HAP-1 (cell line): ENCODE measurements at regions not wholly inside any gene's neighbourhood (a gene's known extent, or its start where the extent isn't known, plus 50 kb on each side); places are given as distances from the start of the nearest gene placed in this dataset.

ENCODE experiments used
- DNase-seq, 2 experiments: peaks; one replicate each; pipeline ENCODE4 v3.0.0-alpha.2; 2016 to 2020; ENCODE audit warnings: low spot score in 2 of 2
- H3K27me3 ChIP-seq: fragments of 250-450 bp; sonication (Bioruptor Pico); 2 replicates; pipeline ENCODE4 v1.5.1; 2020; ENCODE audit warnings: low read depth, mild to moderate bottlenecking, moderate library complexity
- H3K36me3 ChIP-seq: fragments of 250-450 bp; sonication (Bioruptor Pico); replicated peaks from 2 replicates; pipeline ENCODE4 v1.5.1; 2020; ENCODE audit warnings: mild to moderate bottlenecking
- H3K4me1 ChIP-seq: fragments of 250-450 bp; sonication (Bioruptor Pico); 2 replicates; pipeline ENCODE4 v1.5.1; 2020; ENCODE audit warnings: mild to moderate bottlenecking
- H3K4me3 ChIP-seq: fragments of 250-450 bp; sonication (Bioruptor Pico); 2 replicates; pipeline ENCODE4 v1.5.1; 2020; ENCODE audit warnings: mild to moderate bottlenecking, moderate library complexity
- H3K9me3 ChIP-seq: fragments of 250-450 bp; sonication (Bioruptor Pico); 2 replicates; pipeline ENCODE4 v1.5.1; 2020; ENCODE audit warnings: mild to moderate bottlenecking, moderate library complexity
- in situ Hi-C: fragments of 300-500 bp; cut with MboI; formaldehyde crosslinking; loops from 3 replicates; pipeline ENCODE4 v1.14.3; 2020; ENCODE audit warnings: low sequenced_read_pairs, inconsistent platforms, mixed read lengths

- Histone ChIP-seq H3K4me1 (no peaks in the 10 kb centered on the region), H3K36me3 (no peaks in the 10 kb centered on the region), H3K9me3 (no peaks in the 10 kb centered on the region), H3K4me3 (no peak overlapping the region), H3K27me3 (no peaks in the 10 kb centered on the region)
- no peak for DNase-seq
- in situ Hi-C loops, result no loop called here
These were observed 771.0 kb downstream of the PDCD6IP start for GRCh38 chr3:34569437-34569836.

- DNase-seq, result no peak
- H3K9me3 ChIP-seq, result no peaks in the 10 kb centered on the region
- H3K4me3 ChIP-seq, result no peak overlapping the region
- in situ Hi-C loops, result no loop called here
- no peaks in the 10 kb centered on the region for H3K4me1 ChIP-seq
- H3K36me3 ChIP-seq, result no peaks in the 10 kb centered on the region
- H3K27me3 ChIP-seq, result no peaks in the 10 kb centered on the region
These were observed 772.7 kb downstream of the PDCD6IP start for GRCh38 chr3:34570916-34571705.

- no peak for DNase-seq
- no peaks in the 10 kb centered on the region for H3K9me3 ChIP-seq
- H3K36me3 ChIP-seq, result no peaks in the 10 kb centered on the region
- H3K4me3 ChIP-seq, result no peak overlapping the region
- no peaks in the 10 kb centered on the region for H3K27me3 ChIP-seq
- H3K4me1 ChIP-seq, result no peaks in the 10 kb centered on the region
- in situ Hi-C loops, result no loop called here
These were observed 773.3 kb downstream of the PDCD6IP start for GRCh38 chr3:34571714-34572113.

- no peak for DNase-seq
- in situ Hi-C loops, result no loop called here
- no peaks in the 10 kb centered on the region for H3K9me3 ChIP-seq
- H3K4me1 ChIP-seq, result no peaks in the 10 kb centered on the region
- no peak overlapping the region for H3K4me3 ChIP-seq
- no peaks in the 10 kb centered on the region for H3K27me3 ChIP-seq
- H3K36me3 ChIP-seq, result no peaks in the 10 kb centered on the region
These were observed 777.3 kb downstream of the PDCD6IP start for GRCh38 chr3:34575776-34576175.

GRCh38 chr3:34582055-34582454 lies 783.6 kb downstream of the PDCD6IP start:
- Histone ChIP-seq H3K9me3 (no peaks in the 10 kb centered on the region), H3K4me3 (no peak overlapping the region), H3K27me3 (no peaks in the 10 kb centered on the region), H3K4me1 (no peaks in the 10 kb centered on the region), H3K36me3 (no peaks in the 10 kb centered on the region)
- DNase-seq, result no peak
- in situ Hi-C loops, result no loop called here

GRCh38 chr3:34583451-34583850 lies 785.0 kb downstream of the PDCD6IP start:
- no peaks in the 10 kb centered on the region for H3K9me3 ChIP-seq
- no peak for DNase-seq
- H3K4me1 ChIP-seq, result no peaks in the 10 kb centered on the region
- no peak overlapping the region for H3K4me3 ChIP-seq
- in situ Hi-C loops, result no loop called here
- no peaks in the 10 kb centered on the region for H3K27me3 ChIP-seq
- no peaks in the 10 kb centered on the region for H3K36me3 ChIP-seq

GRCh38 chr3:34584971-34585370 lies 786.5 kb downstream of the PDCD6IP start:
- Histone ChIP-seq H3K36me3 (no peaks in the 10 kb centered on the region), H3K4me3 (no peak overlapping the region), H3K27me3 (no peaks in the 10 kb centered on the region), H3K4me1 (no peaks in the 10 kb centered on the region), H3K9me3 (no peaks in the 10 kb centered on the region)
- in situ Hi-C loops, result no loop called here
- no peak for DNase-seq

GRCh38 chr3:34599595-34599994 lies 801.2 kb downstream of the PDCD6IP start:
- Histone ChIP-seq H3K36me3 (no peaks in the 10 kb centered on the region), H3K27me3 (no peaks in the 10 kb centered on the region), H3K4me1 (no peaks in the 10 kb centered on the region), H3K9me3 (no peaks in the 10 kb centered on the region), H3K4me3 (no peak overlapping the region)
- in situ Hi-C loops, result no loop called here
- DNase-seq, result no peak

- H3K4me3 ChIP-seq, result no peak overlapping the region
- H3K36me3 ChIP-seq, result no peaks in the 10 kb centered on the region
- in situ Hi-C loops, result no loop called here
- no peak for DNase-seq
- no peaks in the 10 kb centered on the region for H3K9me3 ChIP-seq
- no peaks in the 10 kb centered on the region for H3K27me3 ChIP-seq
- no peaks in the 10 kb centered on the region for H3K4me1 ChIP-seq
These were observed 821.6 kb downstream of the PDCD6IP start for GRCh38 chr3:34619990-34620389.

- H3K27me3 ChIP-seq, result no peaks in the 10 kb centered on the region
- no peak for DNase-seq
- H3K4me3 ChIP-seq, result no peak overlapping the region
- in situ Hi-C loops, result no loop called here
- H3K9me3 ChIP-seq, result no peaks in the 10 kb centered on the region
- H3K4me1 ChIP-seq, result no peaks in the 10 kb centered on the region
- no peaks in the 10 kb centered on the region for H3K36me3 ChIP-seq
These were observed 828.3 kb downstream of the PDCD6IP start for GRCh38 chr3:34626699-34627098.

- no peak for DNase-seq
- no peaks in the 10 kb centered on the region for H3K36me3 ChIP-seq
- no peak overlapping the region for H3K4me3 ChIP-seq
- no peaks in the 10 kb centered on the region for H3K4me1 ChIP-seq
- in situ Hi-C loops, result no loop called here
- H3K9me3 ChIP-seq, result no peaks in the 10 kb centered on the region
- no peaks in the 10 kb centered on the region for H3K27me3 ChIP-seq
These were observed 836.5 kb downstream of the PDCD6IP start for GRCh38 chr3:34634939-34635338.

- no peak for DNase-seq
- Histone ChIP-seq H3K4me1 (no peaks in the 10 kb centered on the region), H3K9me3 (no peaks in the 10 kb centered on the region), H3K36me3 (no peaks in the 10 kb centered on the region), H3K4me3 (no peak overlapping the region), H3K27me3 (no peaks in the 10 kb centered on the region)
- in situ Hi-C loops, result no loop called here
These were observed 837.0 kb downstream of the PDCD6IP start for GRCh38 chr3:34635352-34635850.

- no peaks in the 10 kb centered on the region for H3K36me3 ChIP-seq
- no peak for DNase-seq
- H3K4me1 ChIP-seq, result no peaks in the 10 kb centered on the region
- H3K4me3 ChIP-seq, result no peak overlapping the region
- H3K9me3 ChIP-seq, result no peaks in the 10 kb centered on the region
- in situ Hi-C loops, result no loop called here
- no peaks in the 10 kb centered on the region for H3K27me3 ChIP-seq
These were observed 848.6 kb downstream of the PDCD6IP start for GRCh38 chr3:34646911-34647460.

GRCh38 chr3:34650131-34650530 lies 851.7 kb downstream of the PDCD6IP start:
- Histone ChIP-seq H3K36me3 (no peaks in the 10 kb centered on the region), H3K27me3 (no peaks in the 10 kb centered on the region), H3K9me3 (no peaks in the 10 kb centered on the region), H3K4me1 (no peaks in the 10 kb centered on the region), H3K4me3 (no peak overlapping the region)
- DNase-seq, result no peak
- in situ Hi-C loops, result no loop called here
